Inferior parietal cortex (tissue), 1 donor: ENCODE measurements at regions not wholly inside any gene's neighbourhood (a gene's known extent, or its start where the extent isn't known, plus 50 kb on each side); places are given as distances from the start of the nearest gene placed in this dataset.

ENCODE experiments used
- DNase-seq: peaks from one replicate; pipeline ENCODE4 v3.0.0-alpha.2; 2016; ENCODE audit errors: extremely low spot score

DNA sequence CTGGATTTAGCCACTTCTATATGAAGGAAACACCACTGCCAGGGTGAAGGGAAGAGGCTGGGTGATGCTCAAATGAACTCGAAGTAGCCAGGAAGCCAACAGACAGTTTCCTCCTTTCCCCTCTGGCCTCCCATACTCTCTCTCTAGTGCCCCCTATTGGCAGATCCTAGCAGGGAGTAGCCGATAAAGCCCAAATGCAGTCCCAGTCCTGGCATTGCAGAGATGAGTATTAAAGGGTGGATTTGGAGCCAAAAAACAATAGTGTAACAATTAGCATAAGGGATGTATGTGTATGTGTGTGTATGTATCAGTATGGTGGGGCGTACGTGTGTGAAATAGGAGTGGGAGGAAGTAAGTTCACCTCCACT, 213.8 kb upstream of the LDB2 start:
- DNase-seq: peak; percentile 63

DNA sequence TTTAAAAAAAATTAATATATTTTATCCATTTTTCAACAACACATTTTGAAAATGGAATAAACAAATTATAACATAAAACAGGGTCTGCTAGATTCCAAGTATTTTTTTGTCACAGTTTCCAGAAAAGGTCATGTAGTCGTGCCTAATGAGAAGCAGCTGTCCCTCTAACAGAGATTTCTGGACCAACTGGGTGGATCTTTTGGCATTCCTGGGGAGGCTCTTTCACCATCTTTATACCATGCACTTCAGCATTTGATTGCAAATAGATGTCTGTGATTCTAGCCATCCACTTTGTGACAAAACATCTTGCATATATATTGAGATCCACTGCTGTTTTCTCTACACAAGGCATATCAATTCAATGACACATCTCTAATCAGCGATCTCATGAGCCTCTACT, 210.7 kb upstream of the LDB2 start:
- no peak for DNase-seq

DNA sequence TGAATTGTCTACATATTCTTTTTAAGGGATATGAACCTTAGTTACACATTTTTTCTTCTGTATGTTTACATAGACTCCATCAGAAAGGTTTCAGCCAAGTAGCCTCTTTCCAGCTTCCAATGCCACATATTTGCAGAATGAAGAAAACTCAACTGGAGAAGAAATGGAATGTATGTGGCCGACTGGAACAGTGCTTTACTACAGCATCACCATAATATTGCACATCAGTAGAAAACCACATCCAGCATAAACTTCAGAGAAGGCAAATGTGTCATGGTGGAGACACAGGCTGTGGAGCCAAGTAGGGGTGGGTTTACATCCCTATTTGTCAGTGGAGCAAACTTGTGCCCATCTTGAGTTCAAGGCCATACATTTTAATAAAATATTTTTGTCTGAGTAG, 204.8 kb upstream of the LDB2 start:
- DNase-seq: no peak

DNA sequence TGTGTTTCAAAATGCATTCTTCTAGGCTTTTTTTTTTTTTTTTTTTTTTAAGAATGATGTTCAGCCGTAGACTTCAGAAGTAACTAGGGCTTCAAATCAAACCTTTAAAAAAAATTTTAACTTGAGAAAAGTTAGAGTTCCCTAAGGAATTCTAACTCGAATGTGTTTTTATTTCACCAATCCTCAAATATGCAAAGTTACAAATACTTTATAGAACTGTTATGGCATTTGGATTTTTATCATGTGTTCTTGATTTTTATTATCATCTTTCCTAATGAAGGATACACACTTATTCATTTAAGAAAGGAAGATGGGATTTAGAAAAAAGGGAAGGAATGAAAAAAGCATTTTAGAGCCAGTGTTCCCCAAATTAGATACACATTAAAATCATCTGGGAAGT, 200.6 kb upstream of the LDB2 start:
- DNase-seq: no peak

DNA sequence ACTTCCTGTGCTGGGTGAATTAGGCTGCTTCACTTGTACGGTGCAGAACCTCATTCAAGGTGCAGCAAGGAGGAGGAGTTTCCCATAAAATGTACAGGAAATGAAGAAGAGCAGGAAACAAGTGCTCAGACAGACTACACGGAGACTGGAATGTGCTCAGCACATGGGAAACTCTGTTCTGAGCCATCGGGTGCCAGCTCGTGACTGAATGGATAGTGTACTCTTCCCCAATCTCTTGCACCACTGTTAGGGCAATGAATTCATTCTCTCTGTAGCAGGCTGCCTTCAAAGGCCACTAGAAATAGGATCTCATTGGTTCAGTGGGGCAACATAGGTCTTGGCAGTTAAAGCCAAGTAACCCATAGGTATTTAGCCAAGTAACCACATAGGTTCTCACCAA, 200.0 kb upstream of the LDB2 start:
- DNase-seq: no peak

DNA sequence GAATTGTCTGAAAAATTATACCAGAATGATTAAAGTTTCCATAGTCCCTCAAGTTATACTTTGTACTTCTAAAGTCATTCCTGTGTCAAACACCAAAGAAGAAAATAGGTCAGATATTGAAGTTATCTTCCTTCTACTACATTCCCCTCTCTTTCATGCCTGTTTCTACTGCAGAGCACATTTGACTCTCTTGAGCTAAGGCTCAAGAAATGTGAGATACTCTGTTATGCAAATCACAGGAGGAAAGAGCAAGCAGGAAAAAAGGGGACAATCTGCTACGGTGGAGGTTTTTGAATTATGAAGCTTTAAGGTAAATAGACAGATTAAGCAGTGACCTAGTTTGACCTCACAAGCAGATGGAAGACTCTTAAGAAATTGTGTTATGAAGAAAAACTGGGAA, 198.9 kb upstream of the LDB2 start:
- no peak for DNase-seq

DNA sequence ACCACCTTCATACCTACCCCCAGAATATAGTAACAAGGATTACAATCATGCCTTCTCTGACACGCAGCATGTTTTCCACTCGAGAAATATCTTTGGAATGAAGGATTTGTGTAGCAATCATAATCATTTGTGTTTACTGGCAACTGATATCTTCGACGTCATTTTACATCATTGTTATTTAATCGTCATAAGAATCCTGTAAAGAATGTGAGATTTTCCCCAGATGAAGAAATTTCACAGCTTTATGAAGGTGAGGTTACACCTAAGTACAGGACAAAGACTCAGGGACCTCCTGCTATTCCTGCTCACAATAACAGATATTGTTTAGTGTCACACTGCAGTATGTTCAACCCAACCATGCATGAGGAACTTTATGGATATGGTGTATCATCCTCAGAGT, 198.2 kb upstream of the LDB2 start:
- no peak for DNase-seq

DNA sequence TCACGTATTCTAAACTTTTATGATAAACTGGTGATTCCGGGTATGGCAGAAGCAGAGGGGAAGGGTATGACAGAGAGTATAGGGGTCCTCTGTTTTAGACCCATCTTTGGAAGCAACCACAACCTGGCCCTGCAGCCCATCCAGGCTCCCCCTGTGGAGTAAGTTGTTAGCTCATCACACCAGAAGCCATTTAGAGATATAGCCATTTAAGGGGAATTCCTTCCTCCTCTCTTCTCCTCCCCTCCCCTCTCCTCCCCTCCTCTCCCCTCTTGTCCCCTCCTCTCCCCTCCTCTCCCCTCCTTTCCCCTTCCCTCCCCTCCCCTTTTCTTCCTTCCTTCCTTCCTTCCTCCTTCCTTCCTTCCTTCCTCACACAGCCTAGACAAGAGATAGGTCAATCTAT, 197.3 kb upstream of the LDB2 start:
- DNase-seq: no peak

DNA sequence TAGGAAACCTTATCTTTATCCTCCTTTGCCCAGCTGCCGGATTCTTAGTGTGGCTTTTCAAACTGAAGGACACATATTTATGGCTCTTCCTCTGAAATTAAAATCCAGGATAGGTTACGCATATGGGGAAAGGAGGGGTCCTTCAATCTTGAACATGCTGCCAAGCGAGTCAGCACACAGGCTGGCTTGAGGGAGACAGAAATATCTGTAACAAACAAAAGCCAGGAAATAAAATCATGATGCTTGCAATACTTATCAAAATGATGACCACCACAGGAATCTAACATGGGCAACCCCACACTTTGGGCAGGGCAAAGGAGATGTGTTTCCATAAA, 196.4 kb upstream of the LDB2 start:
- no peak for DNase-seq

DNA sequence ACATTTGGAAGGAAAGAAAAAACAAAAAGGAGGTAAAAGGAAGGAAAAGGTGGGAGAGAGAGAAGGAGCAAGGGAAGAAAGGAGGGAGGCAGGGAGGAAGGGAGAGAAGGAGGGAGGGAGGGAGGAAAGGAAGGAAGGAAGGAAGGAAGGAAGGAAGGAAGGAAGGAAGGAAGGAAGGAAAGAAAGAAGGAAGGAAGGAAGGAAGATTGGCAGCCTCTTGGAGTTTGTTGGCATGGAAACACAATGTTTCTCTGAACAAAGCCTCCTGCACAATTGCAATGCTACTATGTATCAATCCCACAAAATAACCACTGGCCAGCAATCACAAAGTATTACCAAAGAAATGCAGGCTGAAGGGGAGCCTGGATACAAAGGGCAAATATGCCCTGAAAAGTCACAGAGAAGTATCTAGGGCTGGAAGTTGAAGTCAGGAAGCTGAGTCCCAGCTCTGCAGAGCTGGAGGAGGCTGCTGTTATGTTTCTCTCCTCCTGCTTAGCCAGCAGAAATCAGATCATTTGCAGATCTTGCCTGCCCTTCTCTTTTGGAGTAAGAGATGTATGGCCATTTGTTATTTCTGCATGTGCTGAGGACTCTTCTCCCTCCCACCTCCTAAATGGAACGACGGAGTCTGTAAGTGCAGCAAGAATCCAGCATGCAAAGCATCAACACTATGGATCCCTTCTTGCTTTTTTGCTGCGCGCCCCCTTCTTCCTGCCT, 195.9 kb upstream of the LDB2 start:
- DNase-seq: no peak

DNA sequence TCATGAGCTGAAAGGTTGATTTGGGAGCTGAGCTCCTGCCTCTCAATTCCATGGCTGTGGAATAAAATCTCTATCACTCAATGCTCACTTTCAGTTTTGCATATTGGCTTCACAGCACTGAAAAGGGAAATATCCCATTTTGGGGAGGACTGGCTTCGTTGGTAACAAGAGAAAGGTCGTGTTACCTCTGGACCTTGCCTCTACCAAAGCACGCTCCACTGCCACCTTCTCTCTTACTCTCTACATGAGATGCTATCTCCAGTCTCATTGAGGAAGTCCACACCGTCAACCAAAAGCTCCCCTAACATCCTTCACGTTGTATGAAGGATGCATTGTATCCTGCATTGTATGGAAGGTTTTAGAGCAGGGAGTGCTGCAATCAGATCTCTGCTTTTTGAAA, 195.0 kb upstream of the LDB2 start:
- no peak for DNase-seq

DNA sequence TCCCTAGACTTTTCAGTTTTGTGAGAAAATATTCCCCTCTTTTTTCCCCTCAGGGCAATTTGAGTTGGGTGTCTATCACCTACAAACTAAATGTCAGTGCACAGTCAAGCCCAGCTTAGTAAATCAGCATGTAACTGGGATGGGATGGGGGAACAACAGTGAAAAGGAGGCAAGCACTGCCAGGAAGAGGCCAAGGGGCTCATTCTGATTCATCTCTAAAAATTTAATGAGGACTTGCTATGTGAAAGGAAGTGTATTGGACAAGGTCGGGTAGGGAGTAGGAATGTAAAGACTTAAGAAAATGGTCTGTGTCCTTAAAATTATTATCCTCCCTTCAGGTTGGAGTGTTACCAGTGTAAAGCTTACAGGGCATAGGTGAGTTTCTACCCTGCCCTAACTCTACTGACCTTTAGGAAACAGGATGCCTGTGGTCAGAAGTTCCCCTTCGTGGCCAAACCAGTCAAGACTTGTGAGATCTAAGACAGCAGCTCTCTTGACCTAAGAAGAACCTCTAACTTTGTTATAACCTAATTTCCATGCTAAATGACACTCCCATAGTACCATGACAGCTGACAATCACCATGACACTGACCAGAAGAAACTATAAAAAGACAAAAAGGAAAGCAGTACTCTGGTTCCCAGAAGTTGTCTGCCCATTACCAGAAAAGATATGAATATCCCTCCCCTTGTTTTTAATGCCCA, 194.4 kb upstream of the LDB2 start:
- no peak for DNase-seq

DNA sequence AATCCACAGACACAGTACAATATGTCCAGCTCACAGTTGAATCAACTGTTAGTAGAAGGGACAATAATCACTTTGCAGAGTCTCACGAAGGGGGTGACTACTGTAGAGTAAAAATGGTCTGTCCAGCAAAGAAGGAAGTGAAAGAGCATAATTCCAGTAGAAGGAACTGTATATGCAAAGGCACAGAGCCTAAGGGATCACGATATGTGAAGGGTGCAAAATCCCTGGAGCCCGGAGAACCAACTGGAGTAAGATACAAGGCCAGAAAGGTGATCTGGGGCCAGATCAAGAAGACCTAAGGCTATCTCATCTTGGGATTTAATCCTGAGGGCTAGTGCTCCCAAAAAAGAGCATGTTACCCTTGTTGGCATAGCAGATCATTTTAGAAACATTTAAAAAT, 192.7 kb upstream of the LDB2 start:
- DNase-seq: no peak

DNA sequence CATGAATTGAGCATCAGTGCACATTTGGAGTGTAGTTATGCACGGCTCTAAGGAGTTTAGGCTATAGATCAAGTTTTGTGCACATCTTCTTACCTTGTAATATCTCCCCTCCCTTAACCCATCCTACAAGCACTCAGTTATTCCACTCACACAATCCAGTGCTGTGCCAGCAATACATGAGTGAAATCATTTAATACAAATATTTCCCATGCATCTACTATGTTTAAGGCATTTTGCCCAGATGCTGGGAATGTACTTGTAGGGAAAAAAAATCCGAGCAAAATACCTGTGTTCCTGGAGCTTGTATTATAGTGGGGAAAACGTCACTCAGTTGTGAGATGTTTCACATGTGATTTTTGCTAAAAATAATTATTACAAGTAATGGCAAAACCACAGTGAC, 191.6 kb upstream of the LDB2 start:
- no peak for DNase-seq

DNA sequence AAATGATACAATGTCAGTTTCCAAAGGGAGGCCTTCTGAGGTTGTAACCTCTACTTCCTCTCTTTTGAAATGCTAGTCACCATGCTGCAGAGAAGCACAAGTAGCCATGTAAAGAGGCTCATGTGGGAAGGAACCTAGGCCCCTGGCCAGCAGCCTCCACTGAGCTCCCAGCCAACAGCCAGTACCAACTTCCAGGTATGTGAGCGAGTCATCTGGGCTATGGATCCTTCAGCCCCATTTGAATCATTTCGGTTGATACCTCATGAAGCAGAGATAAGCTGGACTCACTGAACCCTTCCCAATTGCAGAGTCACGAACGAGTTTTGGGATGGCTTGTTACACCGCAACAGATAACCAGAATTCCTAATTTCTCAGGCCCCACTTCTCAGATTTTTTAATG, 187.0 kb upstream of the LDB2 start:
- no peak for DNase-seq

DNA sequence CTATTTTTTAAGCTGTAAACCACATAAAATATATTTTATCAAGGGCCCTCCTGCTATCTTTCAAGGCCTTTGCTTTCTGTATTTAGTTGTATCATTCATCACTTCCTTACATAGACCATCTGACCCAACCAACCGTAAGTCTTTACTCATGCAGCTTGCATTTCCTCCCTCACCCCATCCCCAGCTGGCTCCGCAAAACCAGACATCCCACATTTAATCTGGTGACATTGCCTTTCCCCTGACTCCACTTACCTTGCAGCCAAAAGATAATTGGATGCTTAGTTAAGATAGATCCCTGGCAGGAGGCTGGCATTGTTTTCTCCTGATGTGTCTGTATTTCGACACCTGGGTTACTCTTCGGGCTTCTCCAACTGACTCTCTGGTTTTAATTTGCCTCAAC, 183.7 kb upstream of the LDB2 start:
- no peak for DNase-seq

DNA sequence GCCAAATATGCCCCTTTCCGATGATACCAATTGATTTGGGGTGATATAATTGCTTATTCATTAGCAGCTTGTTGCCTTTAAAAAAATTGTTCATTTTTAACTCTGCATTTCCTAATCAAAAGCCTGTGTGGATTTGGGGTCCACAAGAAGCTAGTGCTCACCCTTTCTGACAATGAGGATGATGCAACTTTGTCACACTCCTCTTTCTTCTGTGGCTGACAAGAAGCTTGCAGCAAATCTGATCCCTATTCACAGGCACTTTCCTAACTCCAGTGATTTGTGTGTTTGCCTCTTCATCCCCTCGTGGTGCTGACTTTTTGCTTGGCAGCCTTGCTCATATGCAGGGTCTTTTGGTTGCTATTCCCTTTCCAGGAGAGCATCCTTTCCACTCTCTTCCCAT, 182.7 kb upstream of the LDB2 start:
- no peak for DNase-seq

DNA sequence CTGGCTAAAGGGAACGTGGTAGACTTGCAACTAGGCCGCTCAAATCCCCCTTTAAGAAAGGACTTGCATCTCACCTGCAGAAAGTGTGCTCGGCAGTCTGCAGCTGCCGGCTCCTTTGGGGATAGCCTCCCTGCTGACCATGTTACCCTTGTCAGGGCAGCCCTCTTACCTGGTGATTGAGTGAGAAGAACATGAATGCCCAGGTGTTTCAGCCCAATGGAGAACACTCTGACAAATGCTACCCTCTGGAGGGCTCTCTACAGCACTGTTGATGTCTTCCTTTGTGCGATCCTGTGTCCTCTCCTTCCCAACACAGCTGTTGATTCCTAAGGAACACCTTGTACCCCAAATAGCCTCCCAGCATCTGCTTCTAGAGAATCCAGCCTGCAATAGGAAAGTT, 178.7 kb upstream of the LDB2 start:
- no peak for DNase-seq

DNA sequence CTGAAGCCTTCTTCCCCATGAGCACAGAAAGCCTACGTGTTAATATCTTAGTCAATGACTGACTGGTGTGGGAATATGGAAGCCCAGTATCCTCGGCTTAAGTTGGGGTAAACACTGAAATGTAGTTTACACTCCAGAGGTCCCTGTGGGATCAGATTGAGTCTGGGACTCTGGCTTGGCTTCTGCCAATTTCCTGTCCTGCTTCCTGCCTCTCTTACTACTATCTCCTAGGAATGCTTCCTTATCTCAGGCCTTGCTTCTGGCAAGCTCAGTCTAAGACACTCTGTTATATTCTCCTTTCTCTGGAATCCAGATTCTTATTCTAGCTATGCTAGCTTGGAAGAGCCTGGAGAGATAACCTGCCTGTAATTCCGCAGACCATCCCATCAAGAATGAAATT, 174.0 kb upstream of the LDB2 start:
- no peak for DNase-seq

DNA sequence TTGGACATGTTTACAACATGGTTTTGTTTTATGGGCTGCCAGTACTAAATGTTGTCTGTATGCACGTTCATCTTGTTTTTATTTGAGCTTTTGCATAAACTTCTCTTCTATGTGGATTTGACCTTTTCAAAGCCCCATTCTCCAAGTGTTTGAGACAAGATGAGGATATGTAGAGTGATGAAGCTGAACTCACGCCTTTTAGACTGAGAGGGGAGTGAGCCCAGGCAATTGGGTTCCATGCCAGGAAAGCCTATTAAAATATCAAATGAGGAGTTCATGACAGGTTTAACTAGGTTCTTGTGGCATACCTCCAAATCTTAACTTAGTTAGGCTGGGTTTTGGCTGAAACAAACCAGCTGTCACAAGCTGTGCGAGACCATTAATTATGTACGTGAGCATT, 170.4 kb upstream of the LDB2 start:
- no peak for DNase-seq

DNA sequence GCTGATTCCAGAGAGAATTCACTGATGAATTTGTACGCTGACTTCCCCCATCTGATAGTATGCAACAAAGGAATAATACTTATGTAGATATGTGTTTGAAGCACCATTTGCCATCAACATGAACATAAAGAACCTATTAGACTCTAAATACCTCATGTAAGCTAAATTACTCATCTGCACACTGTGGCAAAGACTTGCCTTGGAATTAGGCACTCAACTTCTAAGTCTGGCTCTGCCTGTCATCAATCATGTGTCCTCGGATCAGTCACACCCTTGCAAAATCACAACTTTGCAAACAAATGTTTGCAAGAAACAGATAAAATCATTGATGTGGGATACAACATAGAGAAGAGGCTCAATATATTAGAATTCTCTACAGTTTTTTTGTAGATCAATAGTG, 169.9 kb upstream of the LDB2 start:
- no peak for DNase-seq

DNA sequence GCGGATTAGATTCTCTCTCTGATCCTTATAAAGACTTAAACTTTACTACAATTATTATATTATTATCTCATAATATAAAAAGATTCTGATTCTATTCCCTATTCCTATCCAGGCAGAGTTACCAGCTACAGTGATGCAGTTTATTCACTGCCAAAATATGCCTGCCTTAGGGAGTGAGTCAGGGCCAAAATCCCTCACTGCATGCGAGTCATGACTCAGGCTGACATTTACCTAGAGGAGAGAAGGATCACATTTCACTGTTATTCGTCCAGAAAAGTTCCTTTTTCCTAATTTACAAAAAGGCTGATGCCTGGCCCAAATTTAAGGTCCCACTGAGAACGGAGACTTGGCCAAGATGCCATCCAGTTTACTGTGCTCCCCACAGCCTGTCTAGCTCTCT, 168.5 kb upstream of the LDB2 start:
- no peak for DNase-seq

DNA sequence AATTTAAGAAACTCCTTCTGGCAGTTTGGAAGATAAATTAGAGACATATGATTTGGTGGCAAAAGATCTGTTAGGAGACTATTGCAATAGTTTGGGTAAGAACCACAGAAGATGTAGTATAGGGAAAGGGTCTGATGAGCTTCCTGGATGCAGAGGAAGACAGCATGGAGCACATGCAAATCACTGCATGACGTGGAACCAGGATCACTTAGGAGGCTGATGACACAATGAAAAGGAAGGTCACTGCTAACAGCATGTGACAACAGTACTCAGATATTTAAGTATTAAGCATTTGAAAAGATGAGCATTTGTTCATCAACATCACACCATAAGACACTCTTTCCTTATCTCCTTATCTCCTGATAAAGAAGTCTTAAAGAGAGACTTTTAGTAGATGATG, 167.8 kb upstream of the LDB2 start:
- no peak for DNase-seq

DNA sequence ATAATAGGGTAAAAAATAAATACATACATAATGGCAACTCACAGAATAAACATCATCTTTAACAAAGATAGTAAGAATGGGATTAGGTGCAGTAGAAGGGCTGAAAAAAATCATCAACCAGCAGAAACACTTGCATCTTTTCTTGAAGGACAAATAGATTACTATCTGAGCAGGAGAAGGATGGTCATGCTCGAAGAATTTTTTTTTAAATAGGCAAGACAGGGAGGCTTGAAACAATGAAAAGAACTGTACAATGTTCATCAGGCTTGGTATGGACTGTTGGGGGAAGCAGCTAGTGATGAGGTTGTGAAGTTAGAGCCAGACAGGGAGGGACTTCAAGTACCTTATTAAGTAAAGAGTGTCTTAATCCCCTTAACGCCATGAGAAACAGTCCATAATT, 167.4 kb upstream of the LDB2 start:
- no peak for DNase-seq
